IPS-20b (cell line): ENCODE measurements at regions not wholly inside any gene's neighbourhood (a gene's known extent, or its start where the extent isn't known, plus 50 kb on each side); places are given as distances from the start of the nearest gene placed in this dataset.

Experiments used
- H3K27ac ChIP-seq: one replicate; pipeline ENCODE4 v1.5.1; 2013; ENCODE audit warnings: low read length
- H3K27me3 ChIP-seq: 2 replicates; pipeline ENCODE4 v1.6.1; 2013; ENCODE audit warnings: mild to moderate bottlenecking, low read length, inconsistent platforms; ENCODE audit not compliant: insufficient read depth
- H3K36me3 ChIP-seq: 2 replicates; pipeline ENCODE4 v1.6.1; 2013; ENCODE audit warnings: low read depth, mild to moderate bottlenecking, inconsistent platforms, low read length, moderate library complexity; ENCODE audit not compliant: insufficient read depth
- H3K4me1 ChIP-seq: 2 replicates; pipeline ENCODE4 v1.6.1; 2013; ENCODE audit warnings: mild to moderate bottlenecking, control low read depth, inconsistent platforms, low read length, moderate library complexity; ENCODE audit not compliant: insufficient read depth
- H3K4me3 ChIP-seq: 2 replicates; pipeline ENCODE4 v1.5.1; 2013; ENCODE audit warnings: mild to moderate bottlenecking, low read length, inconsistent platforms
- H3K9ac ChIP-seq: 2 replicates; pipeline ENCODE4 v1.6.1; 2013; ENCODE audit warnings: low read depth, mild to moderate bottlenecking, inconsistent platforms, low read length, moderate library complexity
- H3K9me3 ChIP-seq: 2 replicates; pipeline ENCODE4 v1.6.1; 2013; ENCODE audit warnings: mild to moderate bottlenecking, low read depth, low read length, inconsistent platforms; ENCODE audit not compliant: insufficient read depth

GRCh38 chr2:136255648-136256461 is 137.9 kb upstream of the CXCR4 start:
- Histone ChIP-seq H3K9ac (no peak overlapping the region), H3K27ac (no peak overlapping the region), H3K4me3 (no peak overlapping the region), H3K36me3 (no peaks in the 10 kb centered on the region), H3K9me3 (no peaks in the 10 kb centered on the region), H3K27me3 (no peaks in the 10 kb centered on the region), H3K4me1 (no peaks in the 10 kb centered on the region)

- H3K27ac ChIP-seq, result no peak overlapping the region
- H3K9ac ChIP-seq, result no peak overlapping the region
- H3K36me3 ChIP-seq, result no peaks in the 10 kb centered on the region
- no peaks in the 10 kb centered on the region for H3K4me1 ChIP-seq
- H3K4me3 ChIP-seq, result no peak overlapping the region
- no peaks in the 10 kb centered on the region for H3K9me3 ChIP-seq
- H3K27me3 ChIP-seq, result no peaks in the 10 kb centered on the region
These were observed 137.2 kb upstream of the CXCR4 start for GRCh38 chr2:136255127-136255526.

- Histone ChIP-seq H3K27me3 (no peaks in the 10 kb centered on the region), H3K4me1 (no peaks in the 10 kb centered on the region), H3K36me3 (no peaks in the 10 kb centered on the region), H3K27ac (no peak overlapping the region), H3K9me3 (no peaks in the 10 kb centered on the region), H3K4me3 (no peak overlapping the region), H3K9ac (no peak overlapping the region)
These were observed 136.7 kb upstream of the CXCR4 start for GRCh38 chr2:136254681-136255080.

- Histone ChIP-seq H3K4me3 (no peak overlapping the region), H3K4me1 (no peaks in the 10 kb centered on the region), H3K27ac (no peak overlapping the region), H3K27me3 (no peaks in the 10 kb centered on the region), H3K36me3 (no peaks in the 10 kb centered on the region), H3K9me3 (no peaks in the 10 kb centered on the region), H3K9ac (no peak overlapping the region)
These were observed 135.5 kb upstream of the CXCR4 start for GRCh38 chr2:136253288-136254004.

- H3K27me3 ChIP-seq, result no peaks in the 10 kb centered on the region
- no peaks in the 10 kb centered on the region for H3K4me1 ChIP-seq
- H3K4me3 ChIP-seq, result no peak overlapping the region
- H3K9me3 ChIP-seq, result no peaks in the 10 kb centered on the region
- H3K27ac ChIP-seq, result no peak overlapping the region
- H3K36me3 ChIP-seq, result no peaks in the 10 kb centered on the region
- no peak overlapping the region for H3K9ac ChIP-seq
These were observed 134.1 kb upstream of the CXCR4 start for GRCh38 chr2:136251885-136252585.

GRCh38 chr2:136251197-136251884 is 133.4 kb upstream of the CXCR4 start:
- Histone ChIP-seq H3K4me3 (no peak overlapping the region), H3K36me3 (no peaks in the 10 kb centered on the region), H3K9me3 (no peaks in the 10 kb centered on the region), H3K27ac (no peak overlapping the region), H3K9ac (no peak overlapping the region), H3K4me1 (no peaks in the 10 kb centered on the region), H3K27me3 (no peaks in the 10 kb centered on the region)

GRCh38 chr2:136250131-136250530 is 132.2 kb upstream of the CXCR4 start:
- no peak overlapping the region for H3K9ac ChIP-seq
- H3K36me3 ChIP-seq, result no peaks in the 10 kb centered on the region
- no peak overlapping the region for H3K27ac ChIP-seq
- peaks cover 6% of the 10 kb centered on the region; the same call in 1 of the 2 replicates for H3K4me1 ChIP-seq
- no peak overlapping the region for H3K4me3 ChIP-seq
- H3K27me3 ChIP-seq, result no peaks in the 10 kb centered on the region
- no peaks in the 10 kb centered on the region for H3K9me3 ChIP-seq

GRCh38 chr2:136248907-136249306 is 131.0 kb upstream of the CXCR4 start:
- H3K4me1 ChIP-seq, result peaks cover 6% of the 10 kb centered on the region; the same call in 1 of the 2 replicates
- H3K27ac ChIP-seq, result no peak overlapping the region
- no peaks in the 10 kb centered on the region for H3K9me3 ChIP-seq
- no peak overlapping the region for H3K9ac ChIP-seq
- H3K4me3 ChIP-seq, result no peak overlapping the region
- no peaks in the 10 kb centered on the region for H3K27me3 ChIP-seq
- no peaks in the 10 kb centered on the region for H3K36me3 ChIP-seq

- no peaks in the 10 kb centered on the region for H3K9me3 ChIP-seq
- no peak overlapping the region for H3K4me3 ChIP-seq
- H3K27me3 ChIP-seq, result no peaks in the 10 kb centered on the region
- H3K9ac ChIP-seq, result no peak overlapping the region
- no peaks in the 10 kb centered on the region for H3K36me3 ChIP-seq
- peaks cover 6% of the 10 kb centered on the region; the same call in 1 of the 2 replicates for H3K4me1 ChIP-seq
- H3K27ac ChIP-seq, result no peak overlapping the region
These were observed 130.3 kb upstream of the CXCR4 start for GRCh38 chr2:136248242-136248641.

- Histone ChIP-seq H3K27me3 (no peaks in the 10 kb centered on the region), H3K9ac (no peak overlapping the region), H3K36me3 (no peaks in the 10 kb centered on the region), H3K4me1 (peaks cover 6% of the 10 kb centered on the region; the same call in 1 of the 2 replicates), H3K27ac (no peak overlapping the region), H3K4me3 (no peak overlapping the region), H3K9me3 (no peaks in the 10 kb centered on the region)
These were observed 129.4 kb upstream of the CXCR4 start for GRCh38 chr2:136247204-136247950.
